IPS-15b (cell line): ENCODE measurements at regions not wholly inside any gene's neighbourhood (a gene's known extent, or its start where the extent isn't known, plus 50 kb on each side); places are given as distances from the start of the nearest gene placed in this dataset.

Experiments used
- H3K27me3 ChIP-seq: one replicate; pipeline ENCODE4 v1.6.1; 2013; ENCODE audit warnings: low read length; ENCODE audit not compliant: control insufficient read depth, insufficient read depth
- H3K36me3 ChIP-seq: one replicate; pipeline ENCODE4 v1.6.1; 2013; ENCODE audit warnings: low read length; ENCODE audit not compliant: control insufficient read depth, insufficient read depth
- H3K4me1 ChIP-seq: one replicate; pipeline ENCODE4 v1.6.1; 2013; ENCODE audit warnings: mild to moderate bottlenecking, low read length; ENCODE audit not compliant: control insufficient read depth, insufficient read depth
- H3K4me3 ChIP-seq: one replicate; pipeline ENCODE4 v1.5.1; 2013; ENCODE audit warnings: low read depth, low read length
- H3K9ac ChIP-seq: one replicate; pipeline ENCODE4 v1.6.1; 2013; ENCODE audit warnings: low read depth, mild to moderate bottlenecking, low read length
- H3K9me3 ChIP-seq: one replicate; pipeline ENCODE4 v1.6.1; 2013; ENCODE audit warnings: mild to moderate bottlenecking, low read length; ENCODE audit not compliant: control insufficient read depth, insufficient read depth

- Histone ChIP-seq H3K27me3 (no peaks in the 10 kb centered on the region), H3K36me3 (no peaks in the 10 kb centered on the region), H3K9ac (no peak overlapping the region), H3K4me3 (no peak overlapping the region), H3K4me1 (no peaks in the 10 kb centered on the region), H3K9me3 (no peaks in the 10 kb centered on the region)
Measured at GRCh38 chr7:106593028-106593417, 67.9 kb downstream of the CCDC71L start.

DNA sequence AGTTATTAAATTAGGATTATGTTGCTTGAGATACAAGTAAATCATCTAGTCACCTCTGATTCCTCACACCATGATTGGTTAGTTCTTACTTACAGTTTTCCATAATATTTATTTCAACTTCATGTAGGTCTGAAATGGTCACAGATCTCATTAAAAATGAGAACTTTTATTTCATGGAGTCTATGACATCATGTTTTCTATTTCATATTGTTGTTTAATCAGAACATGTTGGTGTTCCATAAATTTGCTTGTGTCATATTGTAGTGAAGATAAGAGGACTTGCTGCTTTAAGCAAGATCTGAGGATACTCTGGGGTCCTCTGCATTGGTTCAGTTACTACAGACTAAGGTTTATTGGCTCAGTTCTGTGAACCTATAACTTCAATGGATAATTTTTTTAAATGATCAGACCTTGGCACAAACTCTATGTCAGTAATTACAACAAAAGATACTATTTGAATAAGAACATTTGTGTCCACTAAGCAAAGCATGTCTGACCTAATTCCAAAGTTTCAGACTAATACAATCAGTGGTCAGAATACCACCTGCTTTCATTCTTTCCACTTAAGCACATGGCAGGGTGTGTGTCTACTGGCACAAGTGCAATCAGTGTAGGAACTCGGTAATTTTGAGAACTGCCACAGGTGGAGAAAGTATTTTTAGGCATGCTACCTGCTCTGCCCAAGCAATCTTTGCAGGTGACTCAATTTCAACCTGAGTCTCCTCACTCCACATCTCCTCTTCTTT lies 68.5 kb downstream of the CCDC71L start:
- H3K4me1 ChIP-seq, result no peaks in the 10 kb centered on the region
- no peak overlapping the region for H3K9ac ChIP-seq
- no peak overlapping the region for H3K4me3 ChIP-seq
- H3K9me3 ChIP-seq, result no peaks in the 10 kb centered on the region
- no peaks in the 10 kb centered on the region for H3K36me3 ChIP-seq
- H3K27me3 ChIP-seq, result no peaks in the 10 kb centered on the region

DNA sequence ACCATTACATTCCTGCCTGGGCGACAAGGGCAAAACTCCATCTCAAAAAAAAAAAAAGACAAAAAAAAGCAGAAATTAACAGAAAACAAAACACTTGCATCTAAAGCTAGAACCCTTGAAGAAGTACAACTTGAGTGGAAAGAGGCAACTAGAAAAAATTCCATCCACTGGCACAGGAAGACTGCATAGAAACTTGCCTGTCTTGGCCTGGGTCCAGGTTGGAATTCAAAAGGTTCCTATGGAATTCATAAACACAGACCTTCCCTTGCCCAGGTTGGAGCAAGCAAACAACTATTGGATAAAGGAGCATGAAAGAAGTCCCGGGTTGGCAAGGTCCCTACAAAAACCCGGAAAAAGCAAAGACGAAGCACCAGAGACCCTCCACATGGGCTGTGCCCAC lies 69.8 kb downstream of the CCDC71L start:
- H3K4me3 ChIP-seq, result no peak overlapping the region
- no peaks in the 10 kb centered on the region for H3K27me3 ChIP-seq
- no peaks in the 10 kb centered on the region for H3K4me1 ChIP-seq
- H3K9ac ChIP-seq, result no peak overlapping the region
- no peaks in the 10 kb centered on the region for H3K36me3 ChIP-seq
- no peaks in the 10 kb centered on the region for H3K9me3 ChIP-seq

- Histone ChIP-seq H3K27me3 (no peaks in the 10 kb centered on the region), H3K4me1 (no peaks in the 10 kb centered on the region), H3K9me3 (no peaks in the 10 kb centered on the region), H3K4me3 (no peak overlapping the region), H3K36me3 (no peaks in the 10 kb centered on the region), H3K9ac (no peak overlapping the region)
Measured at GRCh38 chr7:106590209-106590816, 70.6 kb downstream of the CCDC71L start.

- Histone ChIP-seq H3K36me3 (no peaks in the 10 kb centered on the region), H3K27me3 (no peaks in the 10 kb centered on the region), H3K4me3 (no peak overlapping the region), H3K9me3 (no peaks in the 10 kb centered on the region), H3K4me1 (no peaks in the 10 kb centered on the region), H3K9ac (no peak overlapping the region)
Measured at GRCh38 chr7:106589198-106589879, 71.6 kb downstream of the CCDC71L start.

- H3K27me3 ChIP-seq, result no peaks in the 10 kb centered on the region
- no peak overlapping the region for H3K9ac ChIP-seq
- H3K4me3 ChIP-seq, result no peak overlapping the region
- H3K9me3 ChIP-seq, result no peaks in the 10 kb centered on the region
- no peaks in the 10 kb centered on the region for H3K4me1 ChIP-seq
- H3K36me3 ChIP-seq, result no peaks in the 10 kb centered on the region
Measured at GRCh38 chr7:106588422-106589197, 72.3 kb downstream of the CCDC71L start.

DNA sequence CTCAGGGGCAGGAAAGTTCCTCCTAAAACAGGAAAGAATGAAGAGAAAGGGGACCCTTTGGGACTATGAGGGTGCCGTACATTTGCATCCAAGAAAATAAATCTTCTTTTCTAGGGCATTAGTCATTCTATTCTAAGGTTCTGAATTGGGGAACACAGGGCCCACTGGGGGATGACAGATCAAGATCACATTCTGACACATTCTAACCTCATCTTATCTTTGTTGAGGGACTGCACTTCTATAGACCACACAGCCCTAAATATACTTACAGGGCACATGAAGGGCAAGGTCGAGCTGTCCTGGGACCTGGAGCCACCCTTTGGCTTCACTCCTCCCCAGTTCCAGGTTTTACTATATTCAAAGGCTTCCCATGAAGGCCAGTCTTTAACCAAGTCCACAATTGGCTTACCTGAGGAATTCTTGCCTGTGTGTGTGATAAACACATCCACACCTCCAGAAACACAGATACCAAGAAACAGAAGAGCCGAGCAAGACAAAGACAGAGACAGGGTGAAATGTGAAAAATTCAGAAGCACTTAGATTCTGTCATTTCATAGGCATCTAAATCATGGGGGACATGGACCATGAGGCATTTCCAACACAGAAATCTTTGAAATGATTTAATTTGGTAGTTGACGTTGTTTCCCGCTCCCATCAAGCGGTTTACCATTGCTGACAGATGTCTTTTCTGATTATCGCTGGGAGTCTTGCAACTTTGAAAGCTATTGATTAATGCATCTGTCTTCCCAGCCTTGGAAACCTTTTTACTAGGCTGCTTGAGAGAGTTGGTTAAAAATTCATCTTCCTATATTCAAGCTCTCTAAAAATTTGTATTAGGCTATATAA lies 75.8 kb downstream of the CCDC71L start:
- Histone ChIP-seq H3K27me3 (no peaks in the 10 kb centered on the region), H3K4me1 (no peaks in the 10 kb centered on the region), H3K4me3 (no peak overlapping the region), H3K36me3 (no peaks in the 10 kb centered on the region), H3K9ac (no peak overlapping the region), H3K9me3 (no peaks in the 10 kb centered on the region)

DNA sequence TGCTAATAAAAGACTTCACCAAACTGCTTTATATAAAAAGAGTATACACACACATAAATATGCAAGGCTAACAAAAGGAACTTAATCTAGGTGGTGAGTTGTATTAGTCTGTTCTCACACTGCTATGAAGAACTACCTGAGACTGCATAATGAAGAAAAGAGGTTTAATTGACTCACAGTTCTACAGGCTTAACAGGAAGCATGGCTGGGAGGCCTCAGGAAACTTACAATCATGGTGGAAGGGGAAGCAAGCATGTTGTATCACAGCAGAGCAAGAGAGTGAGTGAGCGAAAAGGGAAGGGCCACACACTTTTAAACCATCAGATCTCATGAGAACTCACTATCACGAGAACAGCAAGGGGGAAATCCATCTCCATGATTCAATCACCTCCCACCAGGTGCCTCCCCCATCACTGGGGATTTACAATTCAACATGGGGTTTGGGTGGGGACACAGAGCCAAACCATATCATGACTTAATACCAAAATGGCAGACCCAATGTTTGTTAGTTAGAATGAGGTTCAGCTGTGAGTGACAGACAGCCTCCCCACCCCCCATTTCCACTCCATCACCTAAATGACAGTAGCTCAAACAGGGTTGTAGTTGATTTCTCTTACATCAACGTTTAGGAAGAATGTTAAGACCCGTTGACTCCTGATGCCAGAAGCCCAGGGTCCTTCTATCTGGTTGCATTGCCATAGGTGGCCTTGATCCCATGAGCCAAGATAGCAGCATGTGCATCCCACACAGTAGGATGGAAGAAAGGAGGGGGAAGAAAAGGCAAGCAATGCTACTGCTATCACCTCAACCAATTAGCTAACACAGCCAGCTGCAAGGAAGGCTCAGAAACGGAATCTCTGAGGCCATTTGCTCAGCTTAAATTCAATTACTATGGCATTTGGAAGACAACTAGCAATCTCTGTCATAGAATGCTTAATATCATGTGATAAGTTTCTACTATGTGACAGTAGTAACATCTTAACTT lies 77.0 kb downstream of the CCDC71L start:
- Histone ChIP-seq H3K27me3 (no peaks in the 10 kb centered on the region), H3K9ac (no peak overlapping the region)

GRCh38 chr7:106583100-106583499 lies 77.9 kb downstream of the CCDC71L start:
- H3K27me3 ChIP-seq, result no peaks in the 10 kb centered on the region
- no peaks in the 10 kb centered on the region for H3K36me3 ChIP-seq
- no peak overlapping the region for H3K4me3 ChIP-seq
- H3K9me3 ChIP-seq, result no peaks in the 10 kb centered on the region
- no peaks in the 10 kb centered on the region for H3K4me1 ChIP-seq
- H3K9ac ChIP-seq, result no peak overlapping the region

More for the DNA sequence above, 77.0 kb downstream of the CCDC71L start:
- no peak overlapping the region for H3K4me3 ChIP-seq
- H3K9me3 ChIP-seq, result no peaks in the 10 kb centered on the region
- H3K4me1 ChIP-seq, result no peaks in the 10 kb centered on the region
- H3K36me3 ChIP-seq, result no peaks in the 10 kb centered on the region

GRCh38 chr7:106582365-106582764 lies 78.6 kb downstream of the CCDC71L start:
- Histone ChIP-seq H3K27me3 (no peaks in the 10 kb centered on the region), H3K36me3 (no peaks in the 10 kb centered on the region), H3K9ac (no peak overlapping the region), H3K9me3 (no peaks in the 10 kb centered on the region), H3K4me3 (no peak overlapping the region), H3K4me1 (no peaks in the 10 kb centered on the region)
